K562 (cell line): ENCODE measurements at regions not wholly inside any gene's neighbourhood (a gene's known extent, or its start where the extent isn't known, plus 50 kb on each side); places are given as distances from the start of the nearest gene placed in this dataset.

Experiments used
- ATAC-seq: fragments of 200-7000 bp; cut with Tn5 transposase; 3 replicates; pipeline ENCODE4 v1.9.1; 2020; ENCODE audit warnings: moderate library complexity
- BruUV-seq: library from RNA; stranded (reverse); fragments of 400-500 nt; replicated peaks from 2 replicates; lab custom pipeline; 2021; lab: Mats Ljungman, UMichigan
- CTCF ChIA-PET: fragments of 300-600 bp; formaldehyde crosslinking; extraction: SDS; loops from one replicate; lab custom pipeline; 2021; ENCODE audit warnings: low intra/inter-chr PET ratio; lab: Yijun Ruan, JAX
- POLR2A ChIA-PET: fragments of 300-600, 350-650 bp; sonication (Branson Sonifier 250); formaldehyde crosslinking; extraction: SDS; loops from one replicate; lab custom pipeline; 2021; ENCODE audit warnings: antibody characterized with exemption, inconsistent platforms; lab: Yijun Ruan, JAX
- DNase-seq, 4 experiments: peaks; one replicate each; pipeline versions ENCODE4 v3.0.0 to v3.0.0-alpha.2; 2011 to 2018; ENCODE audit warnings: low spot score in 3 of 4, mixed read lengths in 3 of 4; ENCODE audit errors: extremely low read depth in 1 of 4
- FAIRE-seq: peaks from 2 replicates; lab custom pipeline; 2011; peaks lifted over from hg19 to GRCh38; lab: Jason Lieb, UNC
- H2AFZ ChIP-seq: 2 replicates; pipeline ENCODE4 v1.6.0; 2011; ENCODE audit warnings: low read depth, low read length, control low read depth, inconsistent platforms
- H3K27ac ChIP-seq: fragments of 200-600 bp; 3 replicates; pipeline ENCODE4 v1.8.0; 2011; ENCODE audit warnings: low read depth, mild to moderate bottlenecking, control low read depth, inconsistent platforms, low read length, moderate library complexity, mixed read lengths; ENCODE audit errors: extremely low read depth
- H3K27me3 ChIP-seq, 2 experiments: fragments of 300-600 bp in 1 of 2; 2 replicates in 1 of 2; 3 replicates in 1 of 2; pipeline versions ENCODE4 v1.6.0 to v1.8.0; 2011; ENCODE audit warnings: inconsistent platforms in 2 of 2, low read length in 2 of 2, mild to moderate bottlenecking in 1 of 2, mixed read lengths in 1 of 2, moderate library complexity in 1 of 2; ENCODE audit not compliant: control insufficient read depth in 2 of 2, insufficient read depth in 2 of 2
- H3K36me3 ChIP-seq: fragments of 300-600 bp; 3 replicates; pipeline ENCODE4 v1.8.0; 2011; ENCODE audit warnings: mild to moderate bottlenecking, low read length, inconsistent platforms; ENCODE audit not compliant: control insufficient read depth, insufficient read depth
- H3K4me1 ChIP-seq, 2 experiments: fragments of 200-600 bp in 1 of 2; replicated peaks in 1 of 2; 2 replicates in 1 of 2; 3 replicates in 1 of 2; pipeline versions ENCODE4 v1.5.1 to v1.8.0; 2011; ENCODE audit warnings: inconsistent platforms in 2 of 2, low read length in 2 of 2, mild to moderate bottlenecking in 1 of 2, mixed read lengths in 1 of 2, moderate library complexity in 1 of 2; ENCODE audit not compliant: control insufficient read depth in 2 of 2, insufficient read depth in 2 of 2
- H3K4me2 ChIP-seq: 2 replicates; pipeline ENCODE4 v1.6.1; 2011; ENCODE audit warnings: low read length, control low read depth, inconsistent platforms, mixed read lengths; ENCODE audit not compliant: insufficient read depth
- H3K4me3 ChIP-seq: fragments of 200-600 bp; sonication (generic), shearing (Covaris generic); 2 replicates; pipeline ENCODE4 v1.5.1; 2016; ENCODE audit warnings: control low read depth, inconsistent platforms
- H3K79me2 ChIP-seq: fragments of 200-600 bp; 3 replicates; pipeline ENCODE4 v1.8.0; 2011; ENCODE audit warnings: low read length, inconsistent platforms; ENCODE audit not compliant: control insufficient read depth, insufficient read depth
- H3K9ac ChIP-seq, 2 experiments: 2 replicates each; pipeline versions ENCODE4 v1.6.0 to v1.6.1; 2011; ENCODE audit warnings: low read depth in 2 of 2, low read length in 2 of 2, control low read depth in 1 of 2, inconsistent platforms in 1 of 2, mild to moderate bottlenecking in 1 of 2, mixed read lengths in 1 of 2; ENCODE audit not compliant: insufficient read depth in 1 of 2
- H3K9me1 ChIP-seq: one replicate; pipeline ENCODE4 v1.6.0; 2011; ENCODE audit warnings: inconsistent platforms, mild to moderate bottlenecking, low read length, moderate library complexity; ENCODE audit not compliant: control insufficient read depth, insufficient read depth
- H3K9me3 ChIP-seq: replicated peaks from 2 replicates; pipeline ENCODE4 v1.5.1; 2011; ENCODE audit warnings: low read depth, low read length, inconsistent platforms; ENCODE audit not compliant: control insufficient read depth, insufficient read depth
- H4K20me1 ChIP-seq: replicated peaks from 2 replicates; pipeline ENCODE4 v1.6.1; 2011; ENCODE audit warnings: low read length, inconsistent platforms, mixed read lengths; ENCODE audit not compliant: control insufficient read depth, insufficient read depth
- CHD1 ChIP-seq: fragments of 200-600 bp; sonication (generic); IDR thresholded peaks from one replicate; pipeline ENCODE4 v1.6.1; 2012; ENCODE audit warnings: mild to moderate bottlenecking, moderate library complexity, low read length, inconsistent platforms
- ETV6 ChIP-seq, 3 experiments: fragments of 150-350 bp in 1 of 3; sonication (generic) in 1 of 3; formaldehyde crosslinking in 1 of 3; IDR thresholded peaks; 2 replicates each; pipeline versions ENCODE4 v1.6.1 to v1.8.0; 2014 to 2022; ENCODE audit warnings: borderline replicate concordance in 2 of 3, low read depth in 2 of 3, antibody characterized with exemption in 1 of 3, low read length in 1 of 3, mild to moderate bottlenecking in 1 of 3, missing genetic modification reagents in 1 of 3
- GTF2A2 ChIP-seq: IDR thresholded peaks from 2 replicates; pipeline ENCODE4 v1.6.1; 2016; ENCODE audit warnings: mild to moderate bottlenecking, missing genetic modification characterization, missing compliant biosample characterization
- PCBP1 ChIP-seq: fragments of 200-400 bp; formaldehyde crosslinking; IDR thresholded peaks from 2 replicates; pipeline ENCODE4 v1.6.1; 2018; ENCODE audit warnings: mild to moderate bottlenecking, low read depth, low read length; ENCODE audit not compliant: poor library complexity, severe bottlenecking
- ZNF280A ChIP-seq: fragments of 450-650 bp; IDR thresholded peaks from 2 replicates; pipeline ENCODE4 v1.6.1; 2018; ENCODE audit warnings: mild to moderate bottlenecking, low read depth; ENCODE audit not compliant: partially characterized antibody
- ZNF511 ChIP-seq: sonication (generic); formaldehyde crosslinking; IDR thresholded peaks from 2 replicates; pipeline ENCODE4 v1.8.0; 2022; ENCODE audit warnings: mild to moderate bottlenecking, missing genetic modification reagents
- WGBS: fragments of 100-300 bp; shearing (Covaris generic); methylation state at CpG from one replicate; pipeline ENCODE4 v1.1.6; 2016; ENCODE audit warnings: low coverage, mixed read lengths; ENCODE audit not compliant: insufficient coverage; ENCODE audit errors: missing lambda C conversion rate; 5-methylcytosine and 5-hydroxymethylcytosine counted together
- in situ Hi-C: fragments of 300-500 bp; cut with MboI; formaldehyde crosslinking; loops from 4 replicates; pipeline ENCODE4 v1.15.0; 2018; ENCODE audit warnings: inconsistent platforms, mixed read lengths
- intact Hi-C: fragments of 100-400 bp; cut with micrococcal nuclease; formaldehyde crosslinking; loops from 2 replicates; pipeline ENCODE4 v1.14.2; 2022
- TF ChIP-seq, protein P1 (sequence below): fragments of 450-650 bp; formaldehyde crosslinking; IDR thresholded peaks from 2 replicates; pipeline ENCODE4 v1.4.0; 2020; ENCODE audit warnings: mild to moderate bottlenecking, mixed read lengths

DNA sequence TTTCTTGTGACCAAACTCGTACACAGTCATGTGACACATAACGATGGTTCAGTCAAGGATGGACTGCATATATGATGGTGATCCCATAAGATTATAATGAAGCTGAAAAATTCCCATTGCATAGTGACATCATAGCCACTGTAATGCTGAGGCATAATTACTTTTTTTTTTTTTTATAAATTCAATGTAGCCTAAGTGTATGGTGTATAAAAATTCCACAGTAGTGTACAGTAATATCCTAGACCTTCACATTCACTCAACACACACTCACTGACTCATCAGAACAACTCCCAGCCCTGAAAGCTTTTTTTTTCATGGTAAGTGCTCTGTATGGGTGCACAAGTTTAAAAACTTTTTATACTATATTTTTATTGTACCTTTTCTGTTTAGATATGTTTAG is 105.0 kb downstream of the AREG start:
- no peak overlapping the region for H2AFZ ChIP-seq
- CTCF ChIA-PET, result no interaction called here
- H3K9ac ChIP-seq, result no peak overlapping the region
- H3K27me3 ChIP-seq, result no peaks in the 10 kb centered on the region
- 62% methylated on average over 2 of the region's 2 CpGs for WGBS
- H3K36me3 ChIP-seq, result no peaks in the 10 kb centered on the region
- ATAC-seq (no peak), DNase-seq (no peak), FAIRE-seq (no peak)
- H4K20me1 ChIP-seq, result no peaks in the 10 kb centered on the region
- H3K79me2 ChIP-seq, result no peaks in the 10 kb centered on the region
- H3K9me3 ChIP-seq, result no peaks in the 10 kb centered on the region
- no peaks in the 10 kb centered on the region; a peak in 1 of 5 replicates for H3K4me1 ChIP-seq
- in situ Hi-C loops, result no loop called here
- intact Hi-C loops, result no loop called here
- H3K9me1 ChIP-seq, result no peaks in the 10 kb centered on the region
- H3K4me3 ChIP-seq, result no peak overlapping the region
- no peak overlapping the region for H3K4me2 ChIP-seq
- BruUV-seq, result no TSS peak
- TF ChIP-seq PCBP1, result no peak
- TF ChIP-seq, protein P1, sequence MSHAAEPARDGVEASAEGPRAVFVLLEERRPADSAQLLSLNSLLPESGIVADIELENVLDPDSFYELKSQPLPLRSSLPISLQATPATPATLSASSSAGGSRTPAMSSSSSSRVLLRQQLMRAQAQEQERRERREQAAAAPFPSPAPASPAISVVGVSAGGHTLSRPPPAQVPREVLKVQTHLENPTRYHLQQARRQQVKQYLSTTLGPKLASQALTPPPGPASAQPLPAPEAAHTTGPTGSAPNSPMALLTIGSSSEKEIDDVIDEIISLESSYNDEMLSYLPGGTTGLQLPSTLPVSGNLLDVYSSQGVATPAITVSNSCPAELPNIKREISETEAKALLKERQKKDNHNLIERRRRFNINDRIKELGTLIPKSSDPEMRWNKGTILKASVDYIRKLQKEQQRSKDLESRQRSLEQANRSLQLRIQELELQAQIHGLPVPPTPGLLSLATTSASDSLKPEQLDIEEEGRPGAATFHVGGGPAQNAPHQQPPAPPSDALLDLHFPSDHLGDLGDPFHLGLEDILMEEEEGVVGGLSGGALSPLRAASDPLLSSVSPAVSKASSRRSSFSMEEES, result peak; percentile 72
- no peak for TF ChIP-seq ETV6 (IDR thresholded peaks at IDR 0.05; ENCODE audit: borderline replicate concordance in 1 of 2, low read depth in 2 of 2, low read length in 1 of 2)
- TF ChIP-seq ETV6 (CRISPR knock-in tag; IDR thresholded peaks at IDR 0.05; ENCODE audit: borderline replicate concordance), result no peak
- no peak for TF ChIP-seq GTF2A2 (tag)
- no peak for TF ChIP-seq CHD1
- no peak for TF ChIP-seq ZNF280A
- no peak for TF ChIP-seq ZNF511 (CRISPR knock-in tag)
- POLR2A ChIA-PET, result no interaction called here
- no peak overlapping the region for H3K27ac ChIP-seq
